ENCODE measurements at regions not wholly inside any gene's neighbourhood (a gene's known extent, or its start where the extent isn't known, plus 50 kb on each side); places are given as distances from the start of the nearest gene placed in this dataset.
"Not testable (repeated sequence)": the region's sequence is repeated elsewhere in the genome, so short reads cannot be mapped to it uniquely, and the experiment has no call there.

GRCh38 chr1:95793893-95794292 is 559.9 kb downstream of the RWDD3 start:
- DNase-seq = no peak

GRCh38 chr1:95797761-95798160 is 563.8 kb downstream of the RWDD3 start:
- DNase-seq = not testable (repeated sequence)

- DNase-seq = no peak
Measured at GRCh38 chr1:95806171-95806570, 572.2 kb downstream of the RWDD3 start.

- DNase-seq = no peak
Measured at GRCh38 chr1:95809391-95809790, 575.4 kb downstream of the RWDD3 start.

- DNase-seq = no peak
Measured at GRCh38 chr1:95815511-95815910, 581.5 kb downstream of the RWDD3 start.

GRCh38 chr1:95829556-95829955 is 595.5 kb downstream of the RWDD3 start:
- DNase-seq = no peak

GRCh38 chr1:95832370-95832769 is 598.4 kb downstream of the RWDD3 start:
- no peak for DNase-seq

- no peak for DNase-seq
Measured at GRCh38 chr1:95849439-95849838, 615.4 kb downstream of the RWDD3 start.

- no peak for DNase-seq
Measured at GRCh38 chr1:95850165-95850649, 616.2 kb downstream of the RWDD3 start.

GRCh38 chr1:95850763-95851162 is 616.8 kb downstream of the RWDD3 start:
- no peak for DNase-seq

- DNase-seq = no peak
Measured at GRCh38 chr1:95852483-95853070, 618.6 kb downstream of the RWDD3 start.

- DNase-seq = no peak
Measured at GRCh38 chr1:95854457-95854856, 620.4 kb downstream of the RWDD3 start.

GRCh38 chr1:95863086-95863485 is 629.1 kb downstream of the RWDD3 start:
- DNase-seq = no peak

- no peak for DNase-seq
Measured at GRCh38 chr1:95865769-95866168, 631.8 kb downstream of the RWDD3 start.

GRCh38 chr1:95876276-95876675 is 642.3 kb downstream of the RWDD3 start:
- DNase-seq = no peak

- no peak for DNase-seq
Measured at GRCh38 chr1:95879498-95880050, 645.6 kb downstream of the RWDD3 start.

GRCh38 chr1:95888941-95889390 is 655.0 kb downstream of the RWDD3 start:
- DNase-seq = no peak

GRCh38 chr1:95889400-95889799 is 655.4 kb downstream of the RWDD3 start:
- no peak for DNase-seq

- DNase-seq = no peak
Measured at GRCh38 chr1:95893921-95894320, 659.9 kb downstream of the RWDD3 start.

- DNase-seq = no peak
Measured at GRCh38 chr1:95903060-95903459, 669.0 kb downstream of the RWDD3 start.

- no peak for DNase-seq
Measured at GRCh38 chr1:95905818-95906395, 671.9 kb downstream of the RWDD3 start.

GRCh38 chr1:95911739-95912138 is 677.7 kb downstream of the RWDD3 start:
- not testable (repeated sequence) for DNase-seq

GRCh38 chr1:95916616-95917015 is 682.6 kb downstream of the RWDD3 start:
- DNase-seq = no peak

- DNase-seq = no peak
Measured at GRCh38 chr1:95924684-95925083, 690.7 kb downstream of the RWDD3 start.

GRCh38 chr1:95926331-95926730 is 692.3 kb downstream of the RWDD3 start:
- DNase-seq = no peak

All from hematopoietic multipotent progenitor cell treated with erythropoietin and hydrocortisone succinate and interleukin-3 and kit ligand, for 8 days (in vitro differentiated cells).